ENCODE measurements at regions not wholly inside any gene's neighbourhood (a gene's known extent, or its start where the extent isn't known, plus 50 kb on each side); places are given as distances from the start of the nearest gene placed in this dataset.

- DNase-seq, result no peak
- H3K4me1 ChIP-seq (ENCODE audit: control extremely low read depth in 1 of 4, control insufficient read depth in 4 of 4, insufficient read depth in 4 of 4, low read length in 3 of 4), result peaks cover 9 to 51% (median 32%) of the 10 kb centered on the region in 4 experiments
- ChIA-PET CTCF (interaction anchor here (0.7 to 1.5 kb wide), 3 partner anchors 19 to 142 kb away, joined by 3 to 5 read pairs (median 3); no protein-coding TSS in a partner anchor), POLR2A (no interaction called here)
- peaks cover 0 to 22% (median under 1%) of the 10 kb centered on the region in 4 experiments for H3K36me3 ChIP-seq (ENCODE audit: control insufficient read depth in 4 of 4, insufficient read depth in 4 of 4, low read length in 3 of 4)
- no peak overlapping the region for H3K27ac ChIP-seq (ENCODE audit: insufficient read depth in 1 of 2, low read depth in 1 of 2, low read length in 2 of 2, poor library complexity in 1 of 2, severe bottlenecking in 2 of 2)
- WGBS (ENCODE audit: insufficient coverage), result 93% methylated on average over 8 of the region's 9 CpGs
- H3K9me3 ChIP-seq (ENCODE audit: control extremely low read depth in 1 of 5, control insufficient read depth in 4 of 5, insufficient read depth in 2 of 5, low read depth in 1 of 5, low read length in 4 of 5), result no peaks in the 10 kb centered on the region
- H3K27me3 ChIP-seq (replicated peaks in 2 of 5; ENCODE audit: control insufficient read depth in 4 of 5, insufficient read depth in 5 of 5, low read length in 4 of 5), result no peaks in the 10 kb centered on the region
- H3K4me3 ChIP-seq (ENCODE audit: control insufficient read depth in 1 of 7, extremely low read depth in 1 of 7, insufficient read depth in 4 of 7, low read depth in 2 of 7, low read length in 6 of 7), result no peak overlapping the region
These were observed 193.6 kb upstream of the KLF14 start for GRCh38 chr7:130927564-130927963.

- POLR2A ChIA-PET, result interaction anchor here (0.8 kb wide), 1 partner anchor 26 kb away, joined by 4 read pairs; no protein-coding TSS in a partner anchor
- peaks cover 6 to 38% (median 24%) of the 10 kb centered on the region in 4 experiments for H3K4me1 ChIP-seq (ENCODE audit: control extremely low read depth in 1 of 4, control insufficient read depth in 4 of 4, insufficient read depth in 4 of 4, low read length in 3 of 4)
- H3K27me3 ChIP-seq (replicated peaks in 2 of 5; ENCODE audit: control insufficient read depth in 4 of 5, insufficient read depth in 5 of 5, low read length in 4 of 5), result no peaks in the 10 kb centered on the region
- peak in 2 of 3 donors; percentile 50 to 68 for DNase-seq
- CTCF ChIA-PET, result interaction anchor here (1.1 to 3.4 kb wide), 7 partner anchors 11 to 110 kb away, joined by 3 to 15 read pairs (median 9); no protein-coding TSS in a partner anchor
- H3K9me3 ChIP-seq (ENCODE audit: control extremely low read depth in 1 of 5, control insufficient read depth in 4 of 5, insufficient read depth in 2 of 5, low read depth in 1 of 5, low read length in 4 of 5), result no peaks in the 10 kb centered on the region
- WGBS (ENCODE audit: insufficient coverage), result 82% methylated on average over 3 of the region's 4 CpGs
- H3K36me3 ChIP-seq (ENCODE audit: control insufficient read depth in 4 of 4, insufficient read depth in 4 of 4, low read length in 3 of 4), result peaks cover 0 to 30% (median 5%) of the 10 kb centered on the region in 4 experiments
- H3K4me3 ChIP-seq (ENCODE audit: control insufficient read depth in 1 of 7, extremely low read depth in 1 of 7, insufficient read depth in 4 of 7, low read depth in 2 of 7, low read length in 6 of 7), result no peak overlapping the region
- no peak overlapping the region for H3K27ac ChIP-seq (ENCODE audit: insufficient read depth in 1 of 2, low read depth in 1 of 2, low read length in 2 of 2, poor library complexity in 1 of 2, severe bottlenecking in 2 of 2)
These were observed 196.1 kb upstream of the KLF14 start for GRCh38 chr7:130929896-130930659.

GRCh38 chr7:130930681-130931080, 196.7 kb upstream of the KLF14 start:
- H3K9me3 ChIP-seq (ENCODE audit: control extremely low read depth in 1 of 5, control insufficient read depth in 4 of 5, insufficient read depth in 2 of 5, low read depth in 1 of 5, low read length in 4 of 5), result no peaks in the 10 kb centered on the region
- H3K27me3 ChIP-seq (replicated peaks in 2 of 5; ENCODE audit: control insufficient read depth in 4 of 5, insufficient read depth in 5 of 5, low read length in 4 of 5), result no peaks in the 10 kb centered on the region
- peaks cover under 1 to 32% (median 19%) of the 10 kb centered on the region in 4 experiments for H3K4me1 ChIP-seq (ENCODE audit: control extremely low read depth in 1 of 4, control insufficient read depth in 4 of 4, insufficient read depth in 4 of 4, low read length in 3 of 4)
- H3K27ac ChIP-seq (ENCODE audit: insufficient read depth in 1 of 2, low read depth in 1 of 2, low read length in 2 of 2, poor library complexity in 1 of 2, severe bottlenecking in 2 of 2), result no peak overlapping the region
- H3K4me3 ChIP-seq (ENCODE audit: control insufficient read depth in 1 of 7, extremely low read depth in 1 of 7, insufficient read depth in 4 of 7, low read depth in 2 of 7, low read length in 6 of 7), result no peak overlapping the region
- WGBS (ENCODE audit: insufficient coverage), result 87% methylated on average over 7 of the region's 8 CpGs
- H3K36me3 ChIP-seq (ENCODE audit: control insufficient read depth in 4 of 4, insufficient read depth in 4 of 4, low read length in 3 of 4), result peaks cover 0 to 36% (median 8%) of the 10 kb centered on the region in 4 experiments
- ChIA-PET CTCF (interaction anchor here (0.9 to 3.4 kb wide), 6 partner anchors 10 to 112 kb away, joined by 3 to 15 read pairs (median 10); no protein-coding TSS in a partner anchor), POLR2A (interaction anchor here (0.6 to 0.8 kb wide), 3 partner anchors 25 to 152 kb away, joined by 3 to 4 read pairs (median 3); no protein-coding TSS in a partner anchor)
- no peak for DNase-seq

- H3K4me3 ChIP-seq (ENCODE audit: control insufficient read depth in 1 of 7, extremely low read depth in 1 of 7, insufficient read depth in 4 of 7, low read depth in 2 of 7, low read length in 6 of 7), result no peak overlapping the region
- no peak overlapping the region for H3K27ac ChIP-seq (ENCODE audit: insufficient read depth in 1 of 2, low read depth in 1 of 2, low read length in 2 of 2, poor library complexity in 1 of 2, severe bottlenecking in 2 of 2)
- POLR2A ChIA-PET, result interaction anchor here (0.6 kb wide), 2 partner anchors 26 to 151 kb away, joined by 3 read pairs; no protein-coding TSS in a partner anchor
- CTCF ChIA-PET, result interaction anchor here (0.9 to 3.4 kb wide), 5 partner anchors 9 to 111 kb away, joined by 3 to 15 read pairs (median 10); no protein-coding TSS in a partner anchor
- peaks cover 0 to 25% (median 13%) of the 10 kb centered on the region in 4 experiments for H3K4me1 ChIP-seq (ENCODE audit: control extremely low read depth in 1 of 4, control insufficient read depth in 4 of 4, insufficient read depth in 4 of 4, low read length in 3 of 4)
- H3K27me3 ChIP-seq (replicated peaks in 2 of 5; ENCODE audit: control insufficient read depth in 4 of 5, insufficient read depth in 5 of 5, low read length in 4 of 5), result no peaks in the 10 kb centered on the region
- no peaks in the 10 kb centered on the region for H3K9me3 ChIP-seq (ENCODE audit: control extremely low read depth in 1 of 5, control insufficient read depth in 4 of 5, insufficient read depth in 2 of 5, low read depth in 1 of 5, low read length in 4 of 5)
- WGBS (ENCODE audit: insufficient coverage), result 100% methylated on average over 1 of the region's 3 CpGs
- no peak for DNase-seq
- peaks cover 0 to 43% (median 9%) of the 10 kb centered on the region in 4 experiments for H3K36me3 ChIP-seq (ENCODE audit: control insufficient read depth in 4 of 4, insufficient read depth in 4 of 4, low read length in 3 of 4)
These were observed 197.4 kb upstream of the KLF14 start for GRCh38 chr7:130931423-130931822.

GRCh38 chr7:130932088-130932487, 198.1 kb upstream of the KLF14 start:
- 100% methylated on average over 5 of the region's 5 CpGs for WGBS (ENCODE audit: insufficient coverage)
- Histone ChIP-seq H3K27ac (ENCODE audit: insufficient read depth in 1 of 2, low read depth in 1 of 2, low read length in 2 of 2, poor library complexity in 1 of 2, severe bottlenecking in 2 of 2) (no peak overlapping the region), H3K9me3 (ENCODE audit: control extremely low read depth in 1 of 5, control insufficient read depth in 4 of 5, insufficient read depth in 2 of 5, low read depth in 1 of 5, low read length in 4 of 5) (no peaks in the 10 kb centered on the region), H3K4me1 (ENCODE audit: control extremely low read depth in 1 of 4, control insufficient read depth in 4 of 4, insufficient read depth in 4 of 4, low read length in 3 of 4) (peaks cover 0 to 18% (median 11%) of the 10 kb centered on the region in 4 experiments), H3K4me3 (ENCODE audit: control insufficient read depth in 1 of 7, extremely low read depth in 1 of 7, insufficient read depth in 4 of 7, low read depth in 2 of 7, low read length in 6 of 7) (no peak overlapping the region), H3K27me3 (replicated peaks in 2 of 5; ENCODE audit: control insufficient read depth in 4 of 5, insufficient read depth in 5 of 5, low read length in 4 of 5) (no peaks in the 10 kb centered on the region), H3K36me3 (ENCODE audit: control insufficient read depth in 4 of 4, insufficient read depth in 4 of 4, low read length in 3 of 4) (peaks cover 0 to 47% (median 9%) of the 10 kb centered on the region in 4 experiments)
- DNase-seq, result no peak
- ChIA-PET CTCF (interaction anchor here (2.7 to 3.4 kb wide), 3 partner anchors 9 to 35 kb away, joined by 10 to 15 read pairs (median 12); no protein-coding TSS in a partner anchor), POLR2A (no interaction called here)

GRCh38 chr7:130932667-130933432, 198.8 kb upstream of the KLF14 start:
- Histone ChIP-seq H3K36me3 (ENCODE audit: control insufficient read depth in 4 of 4, insufficient read depth in 4 of 4, low read length in 3 of 4) (peaks cover 0 to 41% (median 9%) of the 10 kb centered on the region in 4 experiments), H3K9me3 (ENCODE audit: control extremely low read depth in 1 of 5, control insufficient read depth in 4 of 5, insufficient read depth in 2 of 5, low read depth in 1 of 5, low read length in 4 of 5) (no peaks in the 10 kb centered on the region), H3K27me3 (replicated peaks in 2 of 5; ENCODE audit: control insufficient read depth in 4 of 5, insufficient read depth in 5 of 5, low read length in 4 of 5) (no peaks in the 10 kb centered on the region), H3K4me1 (ENCODE audit: control extremely low read depth in 1 of 4, control insufficient read depth in 4 of 4, insufficient read depth in 4 of 4, low read length in 3 of 4) (peaks cover 0 to 17% (median 10%) of the 10 kb centered on the region in 4 experiments), H3K4me3 (ENCODE audit: control insufficient read depth in 1 of 7, extremely low read depth in 1 of 7, insufficient read depth in 4 of 7, low read depth in 2 of 7, low read length in 6 of 7) (no peak overlapping the region), H3K27ac (ENCODE audit: insufficient read depth in 1 of 2, low read depth in 1 of 2, low read length in 2 of 2, poor library complexity in 1 of 2, severe bottlenecking in 2 of 2) (no peak overlapping the region)
- DNase-seq, result no peak
- 82% methylated on average over 7 of the region's 11 CpGs for WGBS (ENCODE audit: insufficient coverage)
- ChIA-PET CTCF (interaction anchor here (1.0 to 3.4 kb wide), 5 partner anchors 14 to 71 kb away, joined by 3 to 15 read pairs (median 4); no protein-coding TSS in a partner anchor), POLR2A (no interaction called here)
